Head of caudate nucleus (tissue), 42 donors: ENCODE measurements at regions not wholly inside any gene's neighbourhood (a gene's known extent, or its start where the extent isn't known, plus 50 kb on each side); places are given as distances from the start of the nearest gene placed in this dataset.
"Not testable (repeated sequence)": the region's sequence is repeated elsewhere in the genome, so short reads cannot be mapped to it uniquely, and the experiment has no call there.

ENCODE experiments used
- DNase-seq, 42 donors: peaks; one replicate each; pipeline versions ENCODE4 v3.0.0 to v3.0.0-alpha.2; 2020 to 2021; ENCODE audit warnings: mixed read lengths in 7 of 42
- intact Hi-C: fragments of 100-400 bp; cut with DNase I; formaldehyde crosslinking; loops from one replicate; pipeline ENCODE4 v1.15.0; 2022

- intact Hi-C loops: no loop called here
- DNase-seq: no peak
Observed at GRCh38 chr3:148528024-148528423, 169.7 kb upstream of the AGTR1 start.

- DNase-seq: no peak
Observed at GRCh38 chr3:148531836-148532235, 165.9 kb upstream of the AGTR1 start.

GRCh38 chr3:148532326-148532725, 165.4 kb upstream of the AGTR1 start:
- intact Hi-C loops: no loop called here
- DNase-seq: no peak

More at GRCh38 chr3:148531836-148532235, 165.9 kb upstream of the AGTR1 start:
- intact Hi-C loops: no loop called here

- no peak for DNase-seq
- intact Hi-C loops: no loop called here
Observed at GRCh38 chr3:148532774-148533173, 164.9 kb upstream of the AGTR1 start.

GRCh38 chr3:148534089-148534988, 163.4 kb upstream of the AGTR1 start:
- DNase-seq: no peak
- intact Hi-C loops: no loop called here

GRCh38 chr3:148535001-148535400, 162.7 kb upstream of the AGTR1 start:
- intact Hi-C loops: no loop called here
- DNase-seq: no peak

- intact Hi-C loops: no loop called here
Observed at GRCh38 chr3:148540266-148540665, 157.4 kb upstream of the AGTR1 start.

GRCh38 chr3:148540851-148541250, 156.9 kb upstream of the AGTR1 start:
- intact Hi-C loops: no loop called here
- no peak for DNase-seq

More at GRCh38 chr3:148540266-148540665, 157.4 kb upstream of the AGTR1 start:
- no peak for DNase-seq

- DNase-seq: no peak
Observed at GRCh38 chr3:148546959-148547358, 150.7 kb upstream of the AGTR1 start.

GRCh38 chr3:148551767-148552260, 145.9 kb upstream of the AGTR1 start:
- intact Hi-C loops: no loop called here
- DNase-seq: no peak

More at GRCh38 chr3:148546959-148547358, 150.7 kb upstream of the AGTR1 start:
- intact Hi-C loops: no loop called here

GRCh38 chr3:148554367-148554766, 143.3 kb upstream of the AGTR1 start:
- no peak for DNase-seq
- intact Hi-C loops: no loop called here

GRCh38 chr3:148556664-148557063, 141.0 kb upstream of the AGTR1 start:
- intact Hi-C loops: no loop called here
- DNase-seq: no peak

GRCh38 chr3:148577579-148577978, 120.1 kb upstream of the AGTR1 start:
- DNase-seq, intact Hi-C loops: not testable (repeated sequence)

GRCh38 chr3:148582126-148582525, 115.6 kb upstream of the AGTR1 start:
- DNase-seq: no peak
- intact Hi-C loops: no loop called here

GRCh38 chr3:148583793-148584192, 113.9 kb upstream of the AGTR1 start:
- intact Hi-C loops: no loop called here
- no peak for DNase-seq

GRCh38 chr3:148584438-148584837, 113.3 kb upstream of the AGTR1 start:
- intact Hi-C loops: no loop called here
- DNase-seq: no peak

GRCh38 chr3:148585671-148586379, 111.9 kb upstream of the AGTR1 start:
- no peak for DNase-seq
- intact Hi-C loops: no loop called here

- no peak for DNase-seq
- intact Hi-C loops: no loop called here
Observed at GRCh38 chr3:148588291-148588690, 109.4 kb upstream of the AGTR1 start.

GRCh38 chr3:148591525-148591924, 106.2 kb upstream of the AGTR1 start:
- intact Hi-C loops: no loop called here
- no peak for DNase-seq

GRCh38 chr3:148598619-148599018, 99.1 kb upstream of the AGTR1 start:
- intact Hi-C loops: no loop called here
- DNase-seq: no peak
